ENCODE measurements at regions not wholly inside any gene's neighbourhood (a gene's known extent, or its start where the extent isn't known, plus 50 kb on each side); places are given as distances from the start of the nearest gene placed in this dataset.

GRCh38 chr6:5906340-5906670 lies 100.4 kb downstream of the NRN1 start:
- no peak for DNase-seq (ENCODE audit: low read depth)
- no peak overlapping the region for H3K4me3 ChIP-seq (ENCODE audit: low read depth, low read length)
- TF ChIP-seq MYC (IDR thresholded peaks at IDR 0.05; ENCODE audit: low read depth, low read length) (no peak), POLR2A (IDR thresholded peaks at IDR 0.05; ENCODE audit: extremely low read depth, insufficient read length) (no peak)
- TF ChIP-seq, protein P1, sequence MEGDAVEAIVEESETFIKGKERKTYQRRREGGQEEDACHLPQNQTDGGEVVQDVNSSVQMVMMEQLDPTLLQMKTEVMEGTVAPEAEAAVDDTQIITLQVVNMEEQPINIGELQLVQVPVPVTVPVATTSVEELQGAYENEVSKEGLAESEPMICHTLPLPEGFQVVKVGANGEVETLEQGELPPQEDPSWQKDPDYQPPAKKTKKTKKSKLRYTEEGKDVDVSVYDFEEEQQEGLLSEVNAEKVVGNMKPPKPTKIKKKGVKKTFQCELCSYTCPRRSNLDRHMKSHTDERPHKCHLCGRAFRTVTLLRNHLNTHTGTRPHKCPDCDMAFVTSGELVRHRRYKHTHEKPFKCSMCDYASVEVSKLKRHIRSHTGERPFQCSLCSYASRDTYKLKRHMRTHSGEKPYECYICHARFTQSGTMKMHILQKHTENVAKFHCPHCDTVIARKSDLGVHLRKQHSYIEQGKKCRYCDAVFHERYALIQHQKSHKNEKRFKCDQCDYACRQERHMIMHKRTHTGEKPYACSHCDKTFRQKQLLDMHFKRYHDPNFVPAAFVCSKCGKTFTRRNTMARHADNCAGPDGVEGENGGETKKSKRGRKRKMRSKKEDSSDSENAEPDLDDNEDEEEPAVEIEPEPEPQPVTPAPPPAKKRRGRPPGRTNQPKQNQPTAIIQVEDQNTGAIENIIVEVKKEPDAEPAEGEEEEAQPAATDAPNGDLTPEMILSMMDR (IDR thresholded peaks at IDR 0.05; ENCODE audit: low read depth, low read length): no peak
- TF ChIP-seq, protein P2, sequence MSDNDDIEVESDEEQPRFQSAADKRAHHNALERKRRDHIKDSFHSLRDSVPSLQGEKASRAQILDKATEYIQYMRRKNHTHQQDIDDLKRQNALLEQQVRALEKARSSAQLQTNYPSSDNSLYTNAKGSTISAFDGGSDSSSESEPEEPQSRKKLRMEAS (IDR thresholded peaks at IDR 0.05; ENCODE audit: low read depth, low read length): no peak

GRCh38 chr6:5905431-5906339 lies 101.0 kb downstream of the NRN1 start:
- no peak for DNase-seq (ENCODE audit: low read depth)
- H3K4me3 ChIP-seq (ENCODE audit: low read depth, low read length): no peak overlapping the region

GRCh38 chr6:5904532-5904931 lies 102.2 kb downstream of the NRN1 start:
- no peak for TF ChIP-seq POLR2A (IDR thresholded peaks at IDR 0.05; ENCODE audit: extremely low read depth, insufficient read length)
- TF ChIP-seq, protein P1 (IDR thresholded peaks at IDR 0.05; ENCODE audit: low read depth, low read length): no peak
- TF ChIP-seq, protein P2 (IDR thresholded peaks at IDR 0.05; ENCODE audit: low read depth, low read length): no peak
- TF ChIP-seq MYC (IDR thresholded peaks at IDR 0.05; ENCODE audit: low read depth, low read length): no peak
- no peak overlapping the region for H3K4me3 ChIP-seq (ENCODE audit: low read depth, low read length)
- no peak for DNase-seq (ENCODE audit: low read depth)

More at GRCh38 chr6:5905431-5906339, 101.0 kb downstream of the NRN1 start:
- TF ChIP-seq, protein P1 (IDR thresholded peaks at IDR 0.05; ENCODE audit: low read depth, low read length): no peak
- TF ChIP-seq, protein P2 (IDR thresholded peaks at IDR 0.05; ENCODE audit: low read depth, low read length): no peak
- no peak for TF ChIP-seq POLR2A (IDR thresholded peaks at IDR 0.05; ENCODE audit: extremely low read depth, insufficient read length)

DNA sequence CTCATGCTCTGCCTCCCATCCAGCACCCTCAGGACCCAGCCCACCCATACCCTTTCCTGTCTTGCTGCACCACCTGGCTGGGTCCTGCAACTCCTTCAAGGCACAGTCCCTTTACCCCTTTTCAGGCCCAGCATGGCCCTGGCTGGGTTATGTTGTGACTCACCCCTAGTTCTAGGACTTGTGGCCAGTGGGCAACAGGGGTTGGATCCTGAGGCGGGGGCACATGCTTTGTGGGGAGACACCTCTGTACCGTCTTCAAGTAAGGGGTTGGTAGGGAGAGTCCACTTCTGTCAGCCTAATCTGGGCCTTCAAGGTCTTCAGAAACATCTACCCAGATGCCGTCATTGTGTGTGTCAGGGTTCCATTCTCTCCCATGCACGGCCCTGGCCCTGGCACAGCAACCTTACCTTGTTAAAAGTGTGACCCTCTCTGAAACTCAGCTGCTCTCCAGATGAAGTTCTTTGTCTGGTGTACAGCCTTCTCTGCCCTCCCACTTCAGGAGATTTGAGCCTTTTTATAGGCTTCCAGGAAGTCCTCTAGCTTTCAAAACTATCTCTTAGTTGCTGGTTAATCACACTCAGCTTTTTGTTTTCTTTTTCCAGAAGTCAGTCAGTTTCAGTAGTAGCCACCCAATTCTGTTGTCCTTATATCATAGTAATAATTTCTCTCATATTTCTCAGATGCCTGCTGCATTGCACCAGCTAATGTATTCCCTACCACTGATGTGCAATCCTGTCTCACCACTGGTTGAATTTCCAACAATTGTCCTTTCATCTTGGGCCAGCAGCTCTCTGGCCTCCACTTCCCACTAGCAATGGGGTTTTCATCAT lies 107.3 kb downstream of the NRN1 start:
- DNase-seq (ENCODE audit: low read depth): no peak
- TF ChIP-seq POLR2A (IDR thresholded peaks at IDR 0.05; ENCODE audit: extremely low read depth, insufficient read length) (no peak), MYC (IDR thresholded peaks at IDR 0.05; ENCODE audit: low read depth, low read length) (no peak)
- TF ChIP-seq, protein P2 (IDR thresholded peaks at IDR 0.05; ENCODE audit: low read depth, low read length): no peak
- TF ChIP-seq, protein P1 (IDR thresholded peaks at IDR 0.05; ENCODE audit: low read depth, low read length): no peak
- no peak overlapping the region for H3K4me3 ChIP-seq (ENCODE audit: low read depth, low read length)

DNA sequence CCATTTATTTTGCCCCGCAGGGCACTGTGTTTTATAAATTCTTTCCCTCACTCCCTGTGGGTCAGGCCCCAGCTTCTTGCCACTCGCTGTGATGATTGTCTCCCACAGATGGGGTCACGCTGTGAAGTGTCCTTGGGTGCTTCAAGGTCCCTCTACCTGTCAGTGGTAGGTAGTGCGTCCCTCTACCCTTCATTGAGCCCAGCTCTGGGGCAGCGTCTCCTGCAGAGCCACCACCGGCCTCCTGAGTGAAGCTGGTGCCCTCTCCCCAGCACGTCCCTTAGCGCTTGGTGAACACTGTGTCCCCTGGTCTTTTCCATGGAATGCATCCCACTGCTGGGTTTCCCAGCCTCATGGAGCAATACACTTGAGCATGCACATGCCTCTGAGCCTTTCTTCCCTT lies 108.2 kb downstream of the NRN1 start:
- no peak for DNase-seq (ENCODE audit: low read depth)
- TF ChIP-seq MYC (IDR thresholded peaks at IDR 0.05; ENCODE audit: low read depth, low read length) (no peak), POLR2A (IDR thresholded peaks at IDR 0.05; ENCODE audit: extremely low read depth, insufficient read length) (no peak)
- TF ChIP-seq, protein P2 (IDR thresholded peaks at IDR 0.05; ENCODE audit: low read depth, low read length): no peak
- TF ChIP-seq, protein P1 (IDR thresholded peaks at IDR 0.05; ENCODE audit: low read depth, low read length): peak; percentile 8
- no peak overlapping the region for H3K4me3 ChIP-seq (ENCODE audit: low read depth, low read length)

Data from NB4 (cell line).